Astrocyte (in vitro differentiated cells and primary cell): ENCODE measurements at regions not wholly inside any gene's neighbourhood (a gene's known extent, or its start where the extent isn't known, plus 50 kb on each side); places are given as distances from the start of the nearest gene placed in this dataset.

ENCODE experiments used
- DNase-seq: peaks from one replicate; pipeline ENCODE4 v3.0.0-alpha.2; 2010; ENCODE audit warnings: low read depth
- FAIRE-seq: peaks from 2 replicates; lab custom pipeline; 2011; peaks lifted over from hg19 to GRCh38; lab: Jason Lieb, UNC
- H2AFZ ChIP-seq: 2 replicates; pipeline ENCODE4 v1.6.0; 2012; ENCODE audit warnings: low read depth, low read length, inconsistent platforms
- H3K27ac ChIP-seq: 2 replicates; pipeline ENCODE4 v1.5.1; 2011; ENCODE audit warnings: low read depth, low read length, inconsistent platforms
- H3K27me3 ChIP-seq: 2 replicates; pipeline ENCODE4 v1.6.0; 2011; ENCODE audit warnings: low read length, inconsistent platforms; ENCODE audit not compliant: insufficient read depth
- H3K36me3 ChIP-seq: 2 replicates; pipeline ENCODE4 v1.5.1; 2011; ENCODE audit warnings: low read length, inconsistent platforms; ENCODE audit not compliant: insufficient read depth
- H3K4me1 ChIP-seq: 2 replicates; pipeline ENCODE4 v1.5.1; 2011; ENCODE audit warnings: low read length, inconsistent platforms; ENCODE audit not compliant: insufficient read depth
- H3K4me2 ChIP-seq: 2 replicates; pipeline ENCODE4 v1.6.0; 2012; ENCODE audit warnings: low read length, inconsistent platforms
- H3K4me3 ChIP-seq: 2 replicates; pipeline ENCODE4 v1.5.1; 2011; ENCODE audit warnings: low read depth, mild to moderate bottlenecking, low read length, inconsistent platforms; ENCODE audit not compliant: insufficient read depth
- H3K79me2 ChIP-seq: 2 replicates; pipeline ENCODE4 v1.6.0; 2012; ENCODE audit warnings: mild to moderate bottlenecking, low read length, inconsistent platforms; ENCODE audit not compliant: insufficient read depth
- H3K9ac ChIP-seq: 2 replicates; pipeline ENCODE4 v1.6.0; 2012; ENCODE audit warnings: mild to moderate bottlenecking, low read length, inconsistent platforms
- H3K9me3 ChIP-seq: 2 replicates; pipeline ENCODE4 v1.5.1; 2012; ENCODE audit warnings: low read depth, mild to moderate bottlenecking, low read length, inconsistent platforms; ENCODE audit not compliant: insufficient read depth
- H4K20me1 ChIP-seq: 2 replicates; pipeline ENCODE4 v1.6.0; 2012; ENCODE audit warnings: low read length, inconsistent platforms; ENCODE audit not compliant: insufficient read depth
- H3K27ac Mint-ChIP-seq: one replicate; pipeline ENCODE4 v1.8.0; 2021; ENCODE audit warnings: mild to moderate bottlenecking, mixed read lengths; ENCODE audit not compliant: unreplicated experiment
- H3K27me3 Mint-ChIP-seq: one replicate; pipeline ENCODE4 v1.8.0; 2021; ENCODE audit warnings: low read depth, mixed read lengths; ENCODE audit not compliant: unreplicated experiment
- H3K36me3 Mint-ChIP-seq: one replicate; pipeline ENCODE4 v1.8.0; 2021; ENCODE audit warnings: low read depth, mixed read lengths; ENCODE audit not compliant: unreplicated experiment
- H3K4me1 Mint-ChIP-seq: one replicate; pipeline ENCODE4 v1.8.0; 2021; ENCODE audit warnings: low read depth, mixed read lengths; ENCODE audit not compliant: unreplicated experiment
- H3K4me3 Mint-ChIP-seq: one replicate; pipeline ENCODE4 v1.8.0; 2021; ENCODE audit warnings: mild to moderate bottlenecking, moderate library complexity, mixed read lengths; ENCODE audit not compliant: unreplicated experiment
- H3K9me3 Mint-ChIP-seq: one replicate; pipeline ENCODE4 v1.8.0; 2021; ENCODE audit warnings: mild to moderate bottlenecking, mixed read lengths; ENCODE audit not compliant: unreplicated experiment
- EZH2 ChIP-seq: IDR thresholded peaks from 2 replicates; pipeline ENCODE4 v1.6.1; 2012; ENCODE audit warnings: mild to moderate bottlenecking, low read length, inconsistent platforms; ENCODE audit not compliant: insufficient read depth
- TF ChIP-seq, protein P1 (sequence below): IDR thresholded peaks from 2 replicates; pipeline ENCODE4 v1.5.1; 2011; ENCODE audit warnings: low read depth, mild to moderate bottlenecking, inconsistent platforms, low read length, moderate library complexity; ENCODE audit not compliant: insufficient read depth

GRCh38 chr16:17585449-17586074, 114.8 kb upstream of the XYLT1 start:
- H3K27ac Mint-ChIP-seq = no peak overlapping the region
- peaks cover 14% of the 10 kb centered on the region for H3K27me3 Mint-ChIP-seq
- no peak for DNase-seq
- H3K4me1 ChIP-seq = no peaks in the 10 kb centered on the region
- FAIRE-seq = no peak
- H2AFZ ChIP-seq = no peak overlapping the region
- no peak overlapping the region for H3K4me3 Mint-ChIP-seq
- H3K9me3 Mint-ChIP-seq = peaks cover 4% of the 10 kb centered on the region
- H3K4me3 ChIP-seq = no peak overlapping the region
- H3K4me1 Mint-ChIP-seq = no peaks in the 10 kb centered on the region
- H3K9me3 ChIP-seq = no peaks in the 10 kb centered on the region
- H3K36me3 Mint-ChIP-seq = no peaks in the 10 kb centered on the region
- H3K27ac ChIP-seq = no peak overlapping the region
- H3K27me3 ChIP-seq = no peaks in the 10 kb centered on the region
- no peaks in the 10 kb centered on the region for H3K79me2 ChIP-seq
- no peaks in the 10 kb centered on the region for H4K20me1 ChIP-seq
- no peak for TF ChIP-seq EZH2
- TF ChIP-seq, protein P1, sequence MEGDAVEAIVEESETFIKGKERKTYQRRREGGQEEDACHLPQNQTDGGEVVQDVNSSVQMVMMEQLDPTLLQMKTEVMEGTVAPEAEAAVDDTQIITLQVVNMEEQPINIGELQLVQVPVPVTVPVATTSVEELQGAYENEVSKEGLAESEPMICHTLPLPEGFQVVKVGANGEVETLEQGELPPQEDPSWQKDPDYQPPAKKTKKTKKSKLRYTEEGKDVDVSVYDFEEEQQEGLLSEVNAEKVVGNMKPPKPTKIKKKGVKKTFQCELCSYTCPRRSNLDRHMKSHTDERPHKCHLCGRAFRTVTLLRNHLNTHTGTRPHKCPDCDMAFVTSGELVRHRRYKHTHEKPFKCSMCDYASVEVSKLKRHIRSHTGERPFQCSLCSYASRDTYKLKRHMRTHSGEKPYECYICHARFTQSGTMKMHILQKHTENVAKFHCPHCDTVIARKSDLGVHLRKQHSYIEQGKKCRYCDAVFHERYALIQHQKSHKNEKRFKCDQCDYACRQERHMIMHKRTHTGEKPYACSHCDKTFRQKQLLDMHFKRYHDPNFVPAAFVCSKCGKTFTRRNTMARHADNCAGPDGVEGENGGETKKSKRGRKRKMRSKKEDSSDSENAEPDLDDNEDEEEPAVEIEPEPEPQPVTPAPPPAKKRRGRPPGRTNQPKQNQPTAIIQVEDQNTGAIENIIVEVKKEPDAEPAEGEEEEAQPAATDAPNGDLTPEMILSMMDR = no peak
- H3K4me2 ChIP-seq = no peak overlapping the region
- H3K9ac ChIP-seq = no peak overlapping the region
- no peaks in the 10 kb centered on the region for H3K36me3 ChIP-seq

DNA sequence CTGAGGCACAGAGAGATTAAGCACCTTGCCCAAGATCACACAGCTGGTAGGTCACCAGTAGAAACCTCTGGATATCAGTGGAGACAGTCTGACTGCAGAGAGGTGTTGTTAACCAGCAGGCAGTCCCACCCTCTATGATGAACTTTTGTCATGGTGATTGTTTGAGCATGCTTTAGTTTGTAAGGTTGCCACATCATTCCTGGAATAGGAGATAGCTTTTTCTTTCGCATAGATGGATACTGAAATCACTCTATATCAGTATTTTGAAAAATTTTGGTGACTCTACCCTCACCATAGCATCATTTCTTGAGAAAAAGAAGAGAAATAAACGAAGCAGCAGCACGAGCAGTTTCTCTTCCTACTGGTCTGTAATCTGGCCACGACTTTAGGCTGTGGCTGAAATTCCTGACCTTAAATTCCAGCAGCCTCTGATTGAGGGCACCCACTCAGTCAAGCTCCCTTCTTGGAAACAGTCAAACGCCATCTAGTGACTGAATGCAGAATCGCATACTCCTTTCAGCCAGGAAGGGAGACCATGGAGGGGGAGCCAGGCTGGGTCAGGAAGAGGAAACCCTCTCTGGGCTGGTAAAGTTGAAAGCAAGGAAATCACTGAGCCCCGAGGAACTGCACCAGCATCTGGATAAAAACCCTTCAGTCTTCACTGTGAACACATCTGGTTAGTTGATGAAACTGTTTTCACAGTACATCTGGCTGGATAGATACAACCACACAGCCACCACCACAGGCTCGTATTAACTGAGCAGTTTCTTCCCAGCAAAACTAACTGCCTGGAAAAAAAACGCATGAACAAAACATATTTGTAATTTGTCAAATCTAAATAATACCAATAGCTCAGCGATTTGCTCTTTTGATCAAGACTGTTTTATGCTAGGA, 108.5 kb upstream of the XYLT1 start:
- Histone ChIP-seq H3K36me3 (no peaks in the 10 kb centered on the region), H3K9ac (no peak overlapping the region), H3K4me2 (peak overlapping the region; percentile 55), H4K20me1 (no peaks in the 10 kb centered on the region), H3K79me2 (no peaks in the 10 kb centered on the region), H3K4me1 (peaks cover 6% of the 10 kb centered on the region), H3K27me3 (no peaks in the 10 kb centered on the region), H3K4me3 (no peak overlapping the region), H2AFZ (no peak overlapping the region), H3K9me3 (no peaks in the 10 kb centered on the region), H3K27ac (no peak overlapping the region)
- peak; percentile 85 for DNase-seq
- Mint-ChIP-seq H3K4me3 (no peak overlapping the region), H3K9me3 (peaks cover 4% of the 10 kb centered on the region), H3K4me1 (peaks cover 6% of the 10 kb centered on the region), H3K36me3 (no peaks in the 10 kb centered on the region), H3K27ac (no peak overlapping the region), H3K27me3 (peaks cover 7% of the 10 kb centered on the region)
- TF ChIP-seq, protein P1 = peak; percentile 82
- no peak for TF ChIP-seq EZH2
- peak; percentile 75 for FAIRE-seq
